Neural cell (in vitro differentiated cells): ENCODE measurements at regions not wholly inside any gene's neighbourhood (a gene's known extent, or its start where the extent isn't known, plus 50 kb on each side); places are given as distances from the start of the nearest gene placed in this dataset.

ENCODE experiments used
- H2AFZ ChIP-seq: fragments of 200-600, 300-800 bp; sonication (generic), shearing (Covaris generic); 2 replicates; pipeline ENCODE4 v1.6.0; 2014; ENCODE audit warnings: low read depth, mild to moderate bottlenecking, antibody characterized with exemption, low read length, moderate library complexity
- H3F3A ChIP-seq: fragments of 200-600 bp; shearing (Covaris generic); 2 replicates; pipeline ENCODE4 v1.6.1; 2016; ENCODE audit warnings: mild to moderate bottlenecking, moderate library complexity, mixed read lengths, antibody characterized with exemption, low read length; ENCODE audit not compliant: insufficient read depth, poor library complexity, severe bottlenecking
- H3K27ac ChIP-seq: fragments of 200-600, 300-800 bp; sonication (generic), shearing (Covaris generic); 2 replicates; pipeline ENCODE4 v1.5.1; 2014; ENCODE audit warnings: mild to moderate bottlenecking, low read length, moderate library complexity
- H3K27me3 ChIP-seq: fragments of 300-800, 200-600 bp; sonication (generic), shearing (Covaris generic); 2 replicates; pipeline ENCODE4 v1.6.0; 2014; ENCODE audit warnings: mild to moderate bottlenecking, low read depth, low read length, moderate library complexity; ENCODE audit not compliant: insufficient read depth
- H3K36me3 ChIP-seq: fragments of 300-800, 200-600 bp; sonication (generic), shearing (Covaris generic); 2 replicates; pipeline ENCODE4 v1.5.1; 2014; ENCODE audit warnings: mild to moderate bottlenecking, antibody characterized with exemption, low read length, moderate library complexity; ENCODE audit not compliant: insufficient read depth
- H3K4me2 ChIP-seq: fragments of 300-800, 200-600 bp; sonication (generic), shearing (Covaris generic); 2 replicates; pipeline ENCODE4 v1.6.0; 2014; ENCODE audit warnings: mild to moderate bottlenecking, low read length
- H3K4me3 ChIP-seq: fragments of 300-800, 200-600 bp; sonication (generic), shearing (Covaris generic); 2 replicates; pipeline ENCODE4 v1.5.1; 2014; ENCODE audit warnings: mild to moderate bottlenecking, low read length, moderate library complexity
- H3K79me2 ChIP-seq: fragments of 200-600 bp; shearing (Covaris generic); replicated peaks from 2 replicates; pipeline ENCODE4 v1.6.0; 2014; ENCODE audit warnings: mild to moderate bottlenecking, low read length, moderate library complexity; ENCODE audit not compliant: insufficient read depth
- H3K9ac ChIP-seq: fragments of 300-800, 200-600 bp; sonication (generic), shearing (Covaris generic); 2 replicates; pipeline ENCODE4 v1.6.1; 2016; ENCODE audit warnings: mild to moderate bottlenecking, low read length, mixed read lengths
- H3K9me2 ChIP-seq: fragments of 200-600 bp; shearing (Covaris generic); 2 replicates; pipeline ENCODE4 v1.6.1; 2016; ENCODE audit warnings: mild to moderate bottlenecking, low read length, mixed read lengths; ENCODE audit not compliant: insufficient read depth
- H3K9me3 ChIP-seq: fragments of 200-600, 300-800 bp; sonication (generic), shearing (Covaris generic); 2 replicates; pipeline ENCODE4 v1.6.1; 2016; ENCODE audit warnings: mild to moderate bottlenecking, mixed run types, low read length, moderate library complexity, mixed read lengths
- H4K20me1 ChIP-seq: fragments of 200-600 bp; shearing (Covaris generic); 2 replicates; pipeline ENCODE4 v1.6.1; 2016; ENCODE audit warnings: mild to moderate bottlenecking, mixed run types; ENCODE audit not compliant: insufficient read depth
- CTCF ChIP-seq: fragments of 450-650 bp; IDR thresholded peaks from 2 replicates; pipeline ENCODE4 v1.5.1; 2014; ENCODE audit warnings: antibody characterized with exemption, mild to moderate bottlenecking, moderate library complexity; ENCODE audit not compliant: poor library complexity, severe bottlenecking
- EP300 ChIP-seq: fragments of 450-650 bp; conservative IDR thresholded peaks from 2 replicates; pipeline ENCODE4 v1.6.1; 2014; ENCODE audit warnings: antibody characterized with exemption, mild to moderate bottlenecking, moderate library complexity; ENCODE audit not compliant: poor library complexity, severe bottlenecking
- EZH2 ChIP-seq: fragments of 200-600, 300-800 bp; shearing (Covaris generic), sonication (generic); IDR thresholded peaks from 2 replicates; pipeline ENCODE4 v1.6.1; 2014; ENCODE audit warnings: antibody characterized with exemption, low read length, borderline replicate concordance, mild to moderate bottlenecking; ENCODE audit not compliant: insufficient read depth, poor library complexity, severe bottlenecking
- MXI1 ChIP-seq: fragments of 450-650 bp; conservative IDR thresholded peaks from 2 replicates; pipeline ENCODE4 v1.6.1; 2014; ENCODE audit warnings: antibody characterized with exemption, mild to moderate bottlenecking; ENCODE audit not compliant: poor library complexity, severe bottlenecking
- POLR2AphosphoS5 ChIP-seq: IDR thresholded peaks from 2 replicates; pipeline ENCODE4 v1.6.1; 2012
- RAD21 ChIP-seq: fragments of 450-650 bp; conservative IDR thresholded peaks from 2 replicates; pipeline ENCODE4 v1.6.1; 2014; ENCODE audit warnings: antibody characterized with exemption, mild to moderate bottlenecking, moderate library complexity
- REST ChIP-seq: IDR thresholded peaks from 2 replicates; pipeline ENCODE4 v1.6.1; 2012; ENCODE audit warnings: borderline replicate concordance
- SMC3 ChIP-seq: fragments of 450-650 bp; conservative IDR thresholded peaks from 2 replicates; pipeline ENCODE4 v1.6.1; 2014; ENCODE audit warnings: antibody characterized with exemption, mild to moderate bottlenecking, moderate library complexity; ENCODE audit not compliant: poor library complexity
- TAF1 ChIP-seq: IDR thresholded peaks from 2 replicates; pipeline ENCODE4 v1.6.1; 2012; ENCODE audit warnings: low read depth

GRCh38 chr18:25780105-25780504 is 310.3 kb downstream of the SS18 start:
- no peak for TF ChIP-seq CTCF
- no peak for TF ChIP-seq EZH2
- TF ChIP-seq MXI1 = no peak
- no peak for TF ChIP-seq TAF1
- no peak for TF ChIP-seq EP300
- no peak for TF ChIP-seq RAD21
- no peak for TF ChIP-seq REST
- TF ChIP-seq SMC3 = no peak
- TF ChIP-seq POLR2AphosphoS5 = no peak
- Histone ChIP-seq H3K9me3 (no peaks in the 10 kb centered on the region), H3K9me2 (no peaks in the 10 kb centered on the region), H3K79me2 (no peaks in the 10 kb centered on the region), H3K36me3 (no peaks in the 10 kb centered on the region), H2AFZ (no peak overlapping the region), H4K20me1 (no peaks in the 10 kb centered on the region), H3K27ac (no peak overlapping the region), H3F3A (no peaks in the 10 kb centered on the region), H3K9ac (no peak overlapping the region), H3K4me2 (no peak overlapping the region), H3K27me3 (no peaks in the 10 kb centered on the region), H3K4me3 (no peak overlapping the region)

- H3K79me2 ChIP-seq = no peaks in the 10 kb centered on the region
- TF ChIP-seq CTCF (no peak), MXI1 (no peak), SMC3 (no peak), POLR2AphosphoS5 (no peak), TAF1 (no peak), REST (no peak), EZH2 (no peak), EP300 (no peak), RAD21 (no peak)
- no peak overlapping the region for H3K27ac ChIP-seq
- no peak overlapping the region for H3K4me2 ChIP-seq
- no peak overlapping the region for H3K4me3 ChIP-seq
- H3K9ac ChIP-seq = no peak overlapping the region
- H3K9me3 ChIP-seq = no peaks in the 10 kb centered on the region
- no peaks in the 10 kb centered on the region for H4K20me1 ChIP-seq
- no peaks in the 10 kb centered on the region for H3K27me3 ChIP-seq
- H3F3A ChIP-seq = no peaks in the 10 kb centered on the region
- H3K36me3 ChIP-seq = no peaks in the 10 kb centered on the region
- H3K9me2 ChIP-seq = no peaks in the 10 kb centered on the region
- H2AFZ ChIP-seq = no peak overlapping the region
Measured at GRCh38 chr18:25771796-25772195, 318.6 kb downstream of the SS18 start.
